NCI-H1092 treated with DMSO at 0.1 percent for 48 hours (cell line): ENCODE measurements at regions not wholly inside any gene's neighbourhood (a gene's known extent, or its start where the extent isn't known, plus 50 kb on each side); places are given as distances from the start of the nearest gene placed in this dataset.

Experiments
- DNase-seq: peaks from one replicate; lab custom pipeline; 2025; lab: John Stamatoyannopoulos, UW

- no peak for DNase-seq
These were observed 129.8 kb downstream of the UGT8 start for GRCh38 chr4:114728426-114728825.

GRCh38 chr4:114729068-114729738 is 130.6 kb downstream of the UGT8 start:
- DNase-seq = peak; percentile 39

GRCh38 chr4:114734594-114734993 is 136.0 kb downstream of the UGT8 start:
- DNase-seq = no peak

- no peak for DNase-seq
These were observed 154.0 kb downstream of the UGT8 start for GRCh38 chr4:114752391-114753165.

- no peak for DNase-seq
These were observed 156.0 kb downstream of the UGT8 start for GRCh38 chr4:114754616-114755015.

GRCh38 chr4:114758066-114758465 is 159.5 kb downstream of the UGT8 start:
- DNase-seq = no peak

GRCh38 chr4:114768501-114768900 is 169.9 kb downstream of the UGT8 start:
- DNase-seq = no peak

GRCh38 chr4:114770624-114771023 is 172.0 kb downstream of the UGT8 start:
- DNase-seq = no peak

GRCh38 chr4:114773339-114773738 is 174.7 kb downstream of the UGT8 start:
- DNase-seq = no peak
